RKO (cell line): ENCODE measurements at regions not wholly inside any gene's neighbourhood (a gene's known extent, or its start where the extent isn't known, plus 50 kb on each side); places are given as distances from the start of the nearest gene placed in this dataset.
"Not testable (repeated sequence)": the region's sequence is repeated elsewhere in the genome, so short reads cannot be mapped to it uniquely, and the experiment has no call there.

Experiments used
- DNase-seq: peaks from one replicate; pipeline ENCODE4 v3.0.0-alpha.2; 2016; ENCODE audit warnings: low spot score

- no peak for DNase-seq
Measured at GRCh38 chr1:118461154-118461553, 276.1 kb upstream of the SPAG17 start.

- DNase-seq = no peak
Measured at GRCh38 chr1:118459871-118460270, 274.8 kb upstream of the SPAG17 start.

GRCh38 chr1:118453856-118454255, 268.8 kb upstream of the SPAG17 start:
- not testable (repeated sequence) for DNase-seq

GRCh38 chr1:118445156-118445555, 260.1 kb upstream of the SPAG17 start:
- DNase-seq = no peak

GRCh38 chr1:118442214-118442613, 257.2 kb upstream of the SPAG17 start:
- DNase-seq = no peak

GRCh38 chr1:118437664-118438063, 252.6 kb upstream of the SPAG17 start:
- DNase-seq = no peak

- no peak for DNase-seq
Measured at GRCh38 chr1:118429856-118430255, 244.8 kb upstream of the SPAG17 start.

- no peak for DNase-seq
Measured at GRCh38 chr1:118421868-118422350, 236.9 kb upstream of the SPAG17 start.

- DNase-seq = no peak
Measured at GRCh38 chr1:118404024-118404423, 219.0 kb upstream of the SPAG17 start.

GRCh38 chr1:118397496-118397859, 212.4 kb upstream of the SPAG17 start:
- DNase-seq = no peak

GRCh38 chr1:118396829-118397495, 211.9 kb upstream of the SPAG17 start:
- no peak for DNase-seq

- DNase-seq = no peak
Measured at GRCh38 chr1:118396279-118396678, 211.3 kb upstream of the SPAG17 start.

- no peak for DNase-seq
Measured at GRCh38 chr1:118395430-118395991, 210.5 kb upstream of the SPAG17 start.

GRCh38 chr1:118390955-118391354, 205.9 kb upstream of the SPAG17 start:
- DNase-seq = no peak

GRCh38 chr1:118388301-118388959, 203.4 kb upstream of the SPAG17 start:
- no peak for DNase-seq

- no peak for DNase-seq
Measured at GRCh38 chr1:118381197-118381869, 196.3 kb upstream of the SPAG17 start.

GRCh38 chr1:118377183-118377582, 192.2 kb upstream of the SPAG17 start:
- DNase-seq = not testable (repeated sequence)

- DNase-seq = no peak
Measured at GRCh38 chr1:118371612-118372011, 186.6 kb upstream of the SPAG17 start.

- no peak for DNase-seq
Measured at GRCh38 chr1:118370861-118371260, 185.8 kb upstream of the SPAG17 start.

- no peak for DNase-seq
Measured at GRCh38 chr1:118366286-118366685, 181.3 kb upstream of the SPAG17 start.

- no peak for DNase-seq
Measured at GRCh38 chr1:118364882-118365281, 179.9 kb upstream of the SPAG17 start.

GRCh38 chr1:118363396-118363795, 178.4 kb upstream of the SPAG17 start:
- DNase-seq = no peak

GRCh38 chr1:118360817-118361216, 175.8 kb upstream of the SPAG17 start:
- peak; percentile 13 for DNase-seq
